ENCODE measurements at regions not wholly inside any gene's neighbourhood (a gene's known extent, or its start where the extent isn't known, plus 50 kb on each side); places are given as distances from the start of the nearest gene placed in this dataset.
A peak's percentile ranks its signal among the peaks of the same experiment; 100 is the strongest.
"Not testable (repeated sequence)": the region's sequence is repeated elsewhere in the genome, so short reads cannot be mapped to it uniquely, and the experiment has no call there.

DNA sequence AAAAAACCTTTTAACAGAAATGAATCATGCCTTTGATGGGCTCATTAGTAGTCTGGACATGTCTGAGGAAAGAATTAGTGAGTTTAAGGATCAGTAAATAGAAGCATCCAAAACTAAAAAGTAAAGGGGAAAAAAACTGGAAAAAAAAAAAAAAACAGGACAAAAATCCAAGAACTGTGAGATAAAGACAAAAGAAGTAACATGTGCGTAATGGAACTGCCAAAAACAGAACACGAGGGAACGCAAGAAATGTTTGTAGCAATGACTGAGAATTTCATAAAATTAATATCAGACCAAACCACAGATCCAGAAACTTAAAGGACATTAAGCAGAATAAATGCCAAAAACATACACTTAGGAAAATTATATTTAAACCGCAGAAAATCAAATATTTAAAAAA is 77.4 kb downstream of the MS4A13 start:
- DNase-seq: no peak

DNA sequence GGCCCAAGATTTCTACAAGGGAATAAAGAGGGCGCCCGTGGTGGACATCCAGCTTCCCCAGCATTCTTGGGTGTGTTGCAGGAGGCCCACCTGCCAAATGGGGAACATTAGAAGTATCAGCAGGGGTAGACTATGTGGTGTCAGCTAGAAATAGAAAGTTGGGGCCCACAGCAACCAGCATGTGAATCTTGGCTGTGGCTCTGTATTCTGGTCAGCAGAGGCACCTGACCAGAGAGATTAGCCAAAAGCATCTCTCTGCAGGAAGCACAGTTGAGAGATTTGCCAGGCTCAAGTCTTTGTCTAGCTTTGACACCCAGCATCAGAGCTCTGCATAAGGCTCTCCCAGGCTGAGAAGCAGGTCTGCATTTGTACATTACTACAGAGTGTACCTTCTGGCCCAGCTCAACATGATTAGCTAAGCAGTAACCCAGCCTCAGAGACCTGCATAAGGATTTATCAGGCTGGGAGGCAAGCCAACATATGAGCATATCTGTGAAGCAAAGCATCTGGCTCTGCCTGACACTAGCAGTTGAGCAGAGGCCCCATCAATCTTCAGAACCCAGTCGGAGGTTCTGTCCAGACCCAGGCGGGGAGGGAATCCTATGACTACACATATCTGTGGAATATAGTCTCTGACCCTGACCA is 79.9 kb downstream of the MS4A13 start:
- DNase-seq: no peak

DNA sequence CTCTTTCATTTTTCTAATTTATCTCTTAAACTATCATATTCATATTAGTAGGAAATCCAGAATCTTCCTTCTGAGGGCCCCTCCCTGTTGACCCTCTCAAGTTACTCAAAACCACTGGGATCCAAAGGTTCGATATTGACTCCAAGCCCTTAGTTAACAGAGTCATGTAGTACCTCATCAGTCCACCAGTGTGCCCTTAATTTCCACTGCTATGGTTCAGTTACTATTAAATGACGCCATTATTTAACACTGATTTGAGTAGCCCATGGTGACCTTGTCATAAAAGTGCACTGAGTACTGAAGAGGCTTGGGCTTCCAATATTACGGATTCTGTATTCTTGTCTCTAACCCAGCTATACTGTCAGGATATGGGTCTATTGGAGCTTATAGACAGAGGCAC is 91.9 kb upstream of the MS4A8 start:
- DNase-seq: no peak

DNA sequence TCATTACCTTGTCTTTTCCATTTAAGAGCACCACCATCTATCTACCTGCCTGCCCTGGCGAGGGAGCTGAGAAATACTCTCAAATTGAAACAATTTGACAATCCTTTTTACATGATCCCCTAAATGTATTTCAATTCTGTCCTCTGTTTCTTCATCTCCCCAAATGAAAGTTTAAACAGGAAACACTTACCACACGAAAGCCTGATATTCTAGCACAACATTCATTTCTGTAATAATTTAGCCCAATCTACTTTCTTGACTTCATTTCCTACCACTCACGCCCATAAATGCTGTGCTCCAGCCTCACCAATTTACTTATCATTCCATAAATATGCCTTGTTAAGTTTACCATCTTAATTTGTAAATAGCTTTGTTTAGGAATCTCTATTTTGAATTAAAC is 89.8 kb upstream of the MS4A8 start:
- no peak for DNase-seq

DNA sequence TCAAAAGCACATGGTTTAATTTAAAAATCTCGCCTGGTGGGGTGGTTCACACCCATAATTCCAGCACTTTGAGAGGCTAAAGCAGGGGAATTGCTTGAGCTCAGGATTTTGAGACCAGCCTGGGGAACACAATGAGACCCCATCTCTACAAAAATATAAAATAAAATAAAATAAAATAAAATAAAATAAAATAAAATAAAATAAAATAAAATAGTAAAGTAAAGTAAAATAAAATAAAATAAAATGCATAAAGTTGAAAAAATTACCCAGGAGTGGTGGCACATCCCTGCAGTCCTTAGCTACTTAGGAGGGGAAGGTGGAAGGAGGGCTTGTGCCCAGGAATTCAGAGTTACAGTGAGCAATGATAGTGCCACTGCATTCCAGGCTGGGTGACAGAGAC is 88.7 kb upstream of the MS4A8 start:
- no peak for DNase-seq

DNA sequence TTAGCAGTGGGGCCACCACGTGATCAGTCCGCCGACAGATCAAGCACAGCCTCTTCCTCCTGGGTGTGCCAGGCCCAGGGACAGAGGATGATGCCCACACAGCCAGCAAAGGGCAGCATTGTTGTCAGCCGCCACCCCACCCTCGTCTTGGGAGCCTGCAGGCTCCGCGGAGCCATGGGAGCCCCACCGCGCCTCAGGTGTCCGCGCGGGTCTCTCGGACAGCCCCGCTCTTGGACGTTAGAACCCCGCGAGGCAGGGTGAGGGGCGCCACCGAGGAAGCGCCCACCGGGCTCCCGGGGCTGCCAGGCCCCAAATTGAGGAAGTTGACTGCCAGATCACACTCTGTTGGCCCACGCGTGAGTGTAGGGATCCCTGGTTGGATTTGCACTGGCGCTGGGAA is 83.9 kb upstream of the MS4A8 start:
- no peak for DNase-seq

DNA sequence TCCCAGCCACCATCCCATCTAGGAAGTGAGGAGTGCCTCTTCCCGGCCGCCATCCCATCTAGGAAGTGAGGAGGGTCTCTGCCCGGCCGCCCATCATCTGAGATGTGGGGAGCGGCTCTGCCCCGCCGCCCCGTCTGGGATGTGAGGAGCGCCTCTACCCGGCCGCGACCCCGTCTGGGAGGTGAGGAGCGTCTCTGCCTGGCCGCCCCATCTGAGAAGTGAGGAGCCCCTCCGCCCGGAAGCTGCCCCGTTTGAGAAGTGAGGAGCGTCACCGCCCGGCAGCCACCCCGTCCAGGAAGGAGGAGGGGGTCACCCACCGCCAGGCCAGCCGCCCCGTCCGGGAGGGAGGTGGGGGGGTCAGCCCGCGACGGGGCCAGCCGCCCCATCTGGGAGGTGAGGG is 77.5 kb upstream of the MS4A8 start:
- not testable (repeated sequence) for DNase-seq

DNA sequence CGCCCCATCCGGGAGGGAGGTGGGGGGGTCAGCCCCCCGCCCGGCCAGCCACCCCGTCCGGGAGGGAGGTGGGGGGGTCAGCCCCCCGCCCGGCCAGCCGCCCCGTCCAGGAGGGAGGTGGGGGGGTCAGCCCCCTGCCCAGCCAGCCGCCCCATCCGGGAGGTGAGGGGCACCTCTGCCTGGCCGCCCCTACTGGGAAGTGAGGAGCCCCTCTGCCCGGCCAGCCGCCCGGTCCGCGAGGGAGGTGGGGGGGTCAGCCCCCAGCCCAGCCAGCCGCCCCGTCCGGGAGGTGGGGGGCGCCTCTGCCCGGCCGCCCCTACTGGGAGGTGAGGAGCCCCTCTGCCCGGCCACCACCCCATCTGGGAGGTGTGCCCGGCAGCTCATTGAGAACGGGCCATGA is 76.6 kb upstream of the MS4A8 start:
- not testable (repeated sequence) for DNase-seq

DNA sequence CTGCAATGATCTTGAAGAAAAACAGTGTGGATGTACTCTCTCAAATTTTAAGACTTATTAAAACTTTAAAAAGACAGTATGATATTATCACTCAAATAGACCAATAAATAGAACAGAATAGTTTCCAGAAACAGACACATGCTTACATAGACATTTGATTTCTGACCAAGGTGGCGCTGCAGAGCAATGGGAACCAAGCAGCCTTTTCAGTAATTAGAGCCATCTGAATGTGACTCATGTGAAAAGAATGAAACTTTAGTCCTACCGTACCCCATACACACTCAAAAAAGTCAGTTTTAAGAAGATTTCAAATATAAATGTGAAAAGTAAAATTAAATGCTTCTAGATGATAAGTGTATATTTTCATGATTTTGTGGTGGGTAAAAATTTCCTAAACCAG is 74.2 kb upstream of the MS4A8 start:
- DNase-seq: peak; percentile 67

DNA sequence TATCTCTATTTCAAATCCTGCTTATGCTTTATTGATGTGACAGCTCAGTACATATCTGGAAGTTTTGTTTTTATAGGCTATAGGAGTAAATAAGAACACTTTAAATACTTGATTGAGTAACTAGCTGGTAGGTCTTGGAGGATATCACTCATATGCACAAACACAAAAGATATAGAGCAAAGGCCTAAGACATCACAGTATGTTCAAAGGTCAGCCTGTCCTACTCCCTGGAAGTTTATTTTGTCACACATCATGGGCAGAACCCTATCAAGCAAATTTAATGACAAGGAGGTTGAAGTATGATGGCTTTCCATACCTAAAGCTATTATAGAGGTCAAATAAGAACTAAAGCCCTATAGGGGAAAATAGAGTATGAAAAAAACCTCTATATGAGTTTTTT is 70.0 kb upstream of the MS4A8 start:
- DNase-seq: no peak

DNA sequence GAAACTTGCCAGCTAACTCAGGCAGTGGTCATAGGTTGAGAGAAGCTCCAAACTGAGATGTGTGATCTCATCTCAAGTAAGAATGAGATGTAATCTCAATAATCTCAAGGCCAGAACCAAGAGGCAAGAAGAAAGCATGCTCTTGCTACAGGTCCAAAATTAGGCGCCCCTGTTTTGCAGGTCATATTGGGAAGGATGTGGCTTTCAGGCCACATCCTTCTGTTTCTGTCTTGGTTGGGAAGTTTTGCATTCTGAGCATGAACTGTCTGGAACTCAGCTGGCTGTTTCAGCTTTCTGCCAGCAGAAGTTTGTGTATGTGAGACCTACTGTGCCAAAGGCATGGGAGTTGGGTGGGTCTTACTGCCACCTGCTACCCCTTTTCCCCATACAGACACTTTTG is 67.5 kb upstream of the MS4A8 start:
- DNase-seq: no peak

DNA sequence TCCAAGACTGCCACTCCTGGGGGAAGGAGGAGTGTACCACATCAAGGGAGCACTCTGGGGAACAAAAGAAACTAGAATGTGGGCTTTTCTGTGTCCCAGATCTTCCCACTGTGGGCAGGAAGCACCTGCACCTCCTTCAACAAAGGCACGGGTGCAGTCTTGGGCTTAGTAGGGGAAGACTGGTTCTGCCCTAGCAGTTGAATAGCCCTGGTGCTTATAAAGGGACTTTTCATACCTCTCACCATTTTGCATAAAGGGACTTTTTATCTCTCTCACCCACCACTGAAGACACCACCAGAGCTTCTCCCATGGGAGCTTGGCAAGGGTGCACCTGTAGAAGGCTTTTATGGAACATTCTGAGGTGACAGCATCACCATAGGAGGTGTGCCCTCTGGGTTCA is 65.8 kb upstream of the MS4A8 start:
- no peak for DNase-seq

DNA sequence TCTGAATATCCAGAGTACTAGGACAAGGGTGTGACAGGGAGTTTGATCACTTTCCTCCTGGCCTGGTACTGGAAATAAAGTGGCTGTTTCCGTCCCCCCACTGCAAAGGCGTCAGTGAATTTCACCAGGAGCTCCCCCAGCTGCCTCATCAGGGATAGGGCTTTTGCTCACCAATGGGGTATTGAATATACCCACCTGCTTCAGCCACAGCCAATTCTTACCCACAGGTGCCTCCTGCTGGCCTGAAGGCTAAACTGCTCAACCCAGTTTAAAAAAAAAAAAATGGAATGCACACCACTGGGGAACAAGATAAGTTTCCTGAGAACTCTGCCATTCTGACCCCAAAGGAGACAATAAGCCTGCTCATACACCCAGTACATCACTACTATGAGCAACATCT is 65.3 kb upstream of the MS4A8 start:
- peak; percentile 36 for DNase-seq

DNA sequence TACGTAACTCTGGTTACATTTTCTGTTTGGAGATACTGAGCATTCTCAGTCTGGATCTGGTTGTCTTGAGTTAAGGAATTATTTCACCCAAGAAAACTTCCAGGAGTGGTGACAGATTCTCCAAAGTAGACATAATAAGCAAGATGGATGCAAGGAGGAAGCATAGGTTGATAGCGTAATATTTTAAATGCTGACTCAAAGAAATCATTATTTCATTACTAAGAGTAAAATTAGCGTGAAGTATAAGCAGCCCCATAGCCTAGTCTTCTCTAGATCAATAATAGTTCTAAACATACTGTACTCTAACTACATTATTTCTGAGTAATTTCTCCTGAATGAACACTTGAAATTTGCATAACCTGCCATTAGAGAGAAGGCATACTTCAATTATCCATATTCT is 57.5 kb upstream of the MS4A8 start:
- no peak for DNase-seq

DNA sequence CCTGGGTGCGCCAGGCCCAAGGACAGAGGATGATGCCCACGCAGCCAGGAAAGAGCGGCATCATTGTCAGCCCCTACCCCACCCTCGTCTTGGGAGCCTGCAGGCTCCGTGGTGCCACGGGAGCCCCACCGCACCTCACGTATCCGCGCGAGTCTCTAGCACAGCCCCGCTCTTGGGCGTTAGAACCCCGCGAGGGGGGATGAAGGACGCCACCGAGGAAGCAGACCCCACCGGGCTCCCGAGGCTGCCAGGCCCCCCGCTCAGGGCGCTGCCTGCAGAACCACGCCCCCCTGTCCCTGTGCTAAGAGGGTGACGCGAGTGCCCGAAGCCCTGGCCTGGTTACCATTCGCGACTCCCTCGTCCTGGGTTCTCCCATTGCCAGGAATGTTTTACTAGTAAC is 52.3 kb upstream of the MS4A8 start:
- no peak for DNase-seq

All from dermis blood vessel endothelial cell (primary cell).